Gastroesophageal sphincter (tissue), 4 donors: ENCODE measurements at regions not wholly inside any gene's neighbourhood (a gene's known extent, or its start where the extent isn't known, plus 50 kb on each side); places are given as distances from the start of the nearest gene placed in this dataset.

Experiments used
- ATAC-seq: fragments of 150-250 bp; one replicate; pipeline ENCODE4 v1.9.1; 2016; ENCODE audit warnings: mild to moderate bottlenecking, moderate library complexity
- H3K27ac ChIP-seq, 4 donors: fragments of 200-600 bp; sonication (generic) in 3 of 4; 1 replicate in 3 of 4; 2 replicates in 1 of 4; pipeline ENCODE4 v1.5.1; 2016 to 2019
- H3K27me3 ChIP-seq: fragments of 200-600 bp; sonication (generic); one replicate; pipeline ENCODE4 v1.5.1; 2019
- H3K36me3 ChIP-seq, 2 donors: fragments of 200-600 bp; sonication (generic); one replicate each; pipeline ENCODE4 v1.5.1; 2019; ENCODE audit warnings: control low read depth in 1 of 2
- H3K4me1 ChIP-seq, 3 donors: fragments of 200-600 bp; sonication (generic); 1 replicate in 2 of 3; 2 replicates in 1 of 3; pipeline ENCODE4 v1.5.1; 2016 to 2019; ENCODE audit warnings: control low read depth in 2 of 3
- H3K4me3 ChIP-seq, 2 donors: fragments of 200-600 bp; sonication (generic); one replicate each; pipeline ENCODE4 v1.5.1; 2019; ENCODE audit warnings: mild to moderate bottlenecking in 1 of 2, moderate library complexity in 1 of 2
- H3K9me3 ChIP-seq, 3 donors: fragments of 200-600 bp; sonication (generic); one replicate each; pipeline ENCODE4 v1.5.1; 2017 to 2019; ENCODE audit warnings: control low read depth in 2 of 3
- CTCF ChIP-seq, 4 experiments: fragments of 200-600 bp in 2 of 4; fragments of 450-650 bp in 2 of 4; sonication (generic) in 1 of 4; IDR thresholded peaks; one replicate each; pipeline ENCODE4 v1.5.1; 2017 to 2019; ENCODE audit warnings: antibody characterized with exemption in 4 of 4, mild to moderate bottlenecking in 2 of 4, moderate library complexity in 2 of 4
- EP300 ChIP-seq: sonication (generic); formaldehyde crosslinking; IDR thresholded peaks from one replicate; pipeline ENCODE4 v1.6.1; 2017; ENCODE audit warnings: antibody characterized with exemption, mild to moderate bottlenecking
- POLR2A ChIP-seq, 2 donors: fragments of 450-650 bp; IDR thresholded peaks; one replicate each; pipeline ENCODE4 v1.6.1; 2017; ENCODE audit warnings: antibody characterized with exemption in 2 of 2, mild to moderate bottlenecking in 2 of 2, moderate library complexity in 1 of 2
- POLR2AphosphoS5 ChIP-seq: sonication (generic); formaldehyde crosslinking; IDR thresholded peaks from one replicate; pipeline ENCODE4 v1.6.1; 2017; ENCODE audit warnings: antibody characterized with exemption
- WGBS, 2 donors: methylation state at CpG; one replicate each; pipeline ENCODE4 v1.1.5; 2018; ENCODE audit warnings: low coverage in 1 of 2; 5-methylcytosine and 5-hydroxymethylcytosine counted together

GRCh38 chr12:28955491-28955890, 193.6 kb upstream of the FAR2 start:
- no peaks in the 10 kb centered on the region for H3K36me3 ChIP-seq
- no peak overlapping the region for H3K27ac ChIP-seq
- 64 to 88% methylated on average over 2 of the region's 2 CpGs for WGBS, 2 donors
- no peaks in the 10 kb centered on the region for H3K9me3 ChIP-seq
- TF ChIP-seq CTCF (IDR thresholded peaks at IDR 0.05), result no peak
- TF ChIP-seq POLR2A (IDR thresholded peaks at IDR 0.05), result no peak
- TF ChIP-seq EP300, result no peak
- TF ChIP-seq POLR2AphosphoS5, result no peak
- peaks cover 0 to 3% (median 0%) of the 10 kb centered on the region in 3 donors for H3K4me1 ChIP-seq
- no peaks in the 10 kb centered on the region for H3K27me3 ChIP-seq
- no peak for ATAC-seq
- no peak overlapping the region for H3K4me3 ChIP-seq

GRCh38 chr12:28955931-28956330, 193.1 kb upstream of the FAR2 start:
- ATAC-seq, result no peak
- no peaks in the 10 kb centered on the region for H3K9me3 ChIP-seq
- TF ChIP-seq POLR2AphosphoS5, result no peak
- TF ChIP-seq CTCF (IDR thresholded peaks at IDR 0.05), result no peak
- no peak for TF ChIP-seq EP300
- no peak for TF ChIP-seq POLR2A (IDR thresholded peaks at IDR 0.05)
- no peak overlapping the region for H3K4me3 ChIP-seq
- H3K27me3 ChIP-seq, result no peaks in the 10 kb centered on the region
- no peak overlapping the region for H3K27ac ChIP-seq
- H3K36me3 ChIP-seq, result no peaks in the 10 kb centered on the region
- peaks cover 0 to 3% (median 0%) of the 10 kb centered on the region in 3 donors for H3K4me1 ChIP-seq

- ATAC-seq, result peak; percentile 55
- H3K4me3 ChIP-seq, result no peak overlapping the region
- peaks cover 0 to 3% (median 0%) of the 10 kb centered on the region in 3 donors for H3K4me1 ChIP-seq
- TF ChIP-seq POLR2AphosphoS5 (no peak), POLR2A (IDR thresholded peaks at IDR 0.05) (no peak), EP300 (no peak), CTCF (IDR thresholded peaks at IDR 0.05) (no peak)
- 51 to 82% methylated on average over 2 of the region's 2 CpGs for WGBS, 2 donors
- peak overlapping the region in 1 of 4 donors; percentile 12 for H3K27ac ChIP-seq
- no peaks in the 10 kb centered on the region for H3K9me3 ChIP-seq
- no peaks in the 10 kb centered on the region for H3K36me3 ChIP-seq
- no peaks in the 10 kb centered on the region for H3K27me3 ChIP-seq
Observed at GRCh38 chr12:28958553-28959195, 190.4 kb upstream of the FAR2 start.

GRCh38 chr12:28961948-28962384, 187.1 kb upstream of the FAR2 start:
- WGBS, 2 donors, result 52 to 64% methylated on average over 1 of the region's 1 CpG
- peak overlapping the region in 1 of 4 donors; percentile 15 for H3K27ac ChIP-seq
- peaks cover 0 to 10% (median 6%) of the 10 kb centered on the region in 3 donors for H3K4me1 ChIP-seq
- H3K9me3 ChIP-seq, result no peaks in the 10 kb centered on the region
- no peak for ATAC-seq
- no peaks in the 10 kb centered on the region for H3K27me3 ChIP-seq
- TF ChIP-seq EP300 (no peak), CTCF (IDR thresholded peaks at IDR 0.05) (no peak), POLR2AphosphoS5 (no peak), POLR2A (IDR thresholded peaks at IDR 0.05) (no peak)
- no peaks in the 10 kb centered on the region for H3K36me3 ChIP-seq
- no peak overlapping the region for H3K4me3 ChIP-seq

GRCh38 chr12:28963554-28963953, 185.5 kb upstream of the FAR2 start:
- WGBS, 2 donors, result 23 to 28% methylated on average over 2 of the region's 2 CpGs
- Histone ChIP-seq H3K4me3 (no peak overlapping the region), H3K27me3 (no peaks in the 10 kb centered on the region), H3K4me1 (peaks cover 0 to 10% (median 6%) of the 10 kb centered on the region in 3 donors), H3K27ac (no peak overlapping the region), H3K9me3 (no peaks in the 10 kb centered on the region), H3K36me3 (no peaks in the 10 kb centered on the region)
- TF ChIP-seq EP300 (no peak), POLR2A (IDR thresholded peaks at IDR 0.05) (no peak), CTCF (IDR thresholded peaks at IDR 0.05) (peak in 2 of 4 experiments; percentile 15), POLR2AphosphoS5 (no peak)
- no peak for ATAC-seq
